Fibroblast of lung (primary cell): ENCODE measurements at regions not wholly inside any gene's neighbourhood (a gene's known extent, or its start where the extent isn't known, plus 50 kb on each side); places are given as distances from the start of the nearest gene placed in this dataset.
"Not testable (repeated sequence)": the region's sequence is repeated elsewhere in the genome, so short reads cannot be mapped to it uniquely, and the experiment has no call there.

ENCODE experiments used
- DNase-seq, 2 donors: peaks; one replicate each; pipeline versions ENCODE4 v3.0.0 to v3.0.0-alpha.2; 2010; ENCODE audit warnings: low read depth in 2 of 2
- H2AFZ ChIP-seq: 2 replicates; pipeline ENCODE4 v1.5.1; 2012; ENCODE audit warnings: low read length, control low read depth, inconsistent platforms
- H3K27ac ChIP-seq: 2 replicates; pipeline ENCODE4 v1.5.1; 2011; ENCODE audit warnings: low read length, control low read depth; ENCODE audit not compliant: insufficient read depth
- H3K27me3 ChIP-seq: 2 replicates; pipeline ENCODE4 v1.5.1; 2011; ENCODE audit warnings: mild to moderate bottlenecking, low read length; ENCODE audit not compliant: control insufficient read depth, insufficient read depth
- H3K36me3 ChIP-seq: 2 replicates; pipeline ENCODE4 v1.5.1; 2011; ENCODE audit warnings: low read length; ENCODE audit not compliant: control insufficient read depth, insufficient read depth
- H3K4me1 ChIP-seq: 2 replicates; pipeline ENCODE4 v1.5.1; 2011; ENCODE audit warnings: low read length; ENCODE audit not compliant: control insufficient read depth, insufficient read depth; ENCODE audit errors: extremely low read depth
- H3K4me2 ChIP-seq: 2 replicates; pipeline ENCODE4 v1.5.1; 2011; ENCODE audit warnings: low read length, control low read depth; ENCODE audit not compliant: insufficient read depth; ENCODE audit errors: extremely low read depth
- H3K4me3 ChIP-seq, 4 experiments: fragments of 200-600 bp in 1 of 4; sonication (generic) in 1 of 4; replicated peaks in 1 of 4; 2 replicates each; pipeline ENCODE4 v1.5.1; 2011 to 2016; ENCODE audit warnings: low read length in 4 of 4, low read depth in 3 of 4, mild to moderate bottlenecking in 3 of 4, control low read depth in 2 of 4, inconsistent platforms in 1 of 4, mixed read lengths in 1 of 4; ENCODE audit not compliant: insufficient read depth in 1 of 4; ENCODE audit errors: control extremely low read depth in 1 of 4
- H3K79me2 ChIP-seq: 2 replicates; pipeline ENCODE4 v1.5.1; 2012; ENCODE audit warnings: mild to moderate bottlenecking, low read length, inconsistent platforms; ENCODE audit not compliant: control insufficient read depth, insufficient read depth
- H3K9ac ChIP-seq: 2 replicates; pipeline ENCODE4 v1.5.1; 2011; ENCODE audit warnings: mild to moderate bottlenecking, low read length, control low read depth; ENCODE audit not compliant: insufficient read depth
- H3K9me3 ChIP-seq: 2 replicates; pipeline ENCODE4 v1.5.1; 2012; ENCODE audit warnings: low read depth, low read length; ENCODE audit not compliant: control insufficient read depth, insufficient read depth
- H4K20me1 ChIP-seq: 2 replicates; pipeline ENCODE4 v1.5.1; 2011; ENCODE audit warnings: low read length; ENCODE audit not compliant: control insufficient read depth, insufficient read depth; ENCODE audit errors: extremely low read depth
- CTCF ChIP-seq, 2 donors: IDR thresholded peaks in 1 of 2; conservative IDR thresholded peaks in 1 of 2; 1 replicate in 1 of 2; 2 replicates in 1 of 2; pipeline ENCODE4 v1.5.1; 2011 to 2012; ENCODE audit warnings: low read length in 2 of 2, control low read depth in 1 of 2, inconsistent platforms in 1 of 2, low read depth in 1 of 2, mild to moderate bottlenecking in 1 of 2
- EZH2 ChIP-seq: IDR thresholded peaks from 2 replicates; pipeline ENCODE4 v1.5.1; 2012; ENCODE audit warnings: low read length, control low read depth, mild to moderate bottlenecking; ENCODE audit errors: missing control alignments

DNA sequence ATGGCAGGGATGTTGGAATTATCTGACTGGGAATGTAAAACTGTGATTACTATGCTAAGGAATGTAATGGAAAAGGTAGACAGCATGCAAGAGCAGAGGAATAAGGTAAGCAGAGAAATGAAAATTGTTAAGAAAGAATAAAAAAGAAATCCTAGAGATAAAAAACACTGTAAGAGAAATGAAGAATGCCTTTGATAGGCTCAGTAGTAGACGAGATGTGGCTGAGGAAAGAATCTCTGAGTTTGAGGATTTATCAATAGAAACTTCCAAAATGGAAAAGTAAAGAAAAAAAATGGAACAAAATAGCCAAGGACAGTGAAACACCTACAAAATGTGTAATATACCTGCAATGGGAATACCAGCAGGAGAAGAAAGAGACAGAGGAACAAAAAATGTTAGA lies 468.5 kb upstream of the PIK3R1 start:
- no peaks in the 10 kb centered on the region for H3K27me3 ChIP-seq
- H3K27ac ChIP-seq: no peak overlapping the region
- H3K9me3 ChIP-seq: no peaks in the 10 kb centered on the region
- no peaks in the 10 kb centered on the region for H4K20me1 ChIP-seq
- DNase-seq: no peak
- no peaks in the 10 kb centered on the region for H3K36me3 ChIP-seq
- no peaks in the 10 kb centered on the region for H3K4me1 ChIP-seq
- no peaks in the 10 kb centered on the region for H3K79me2 ChIP-seq
- no peak overlapping the region for H2AFZ ChIP-seq
- H3K4me3 ChIP-seq: no peak overlapping the region
- no peak for TF ChIP-seq EZH2
- no peak for TF ChIP-seq CTCF (conservative IDR thresholded peaks at IDR 0.05 in 1 of 2, IDR thresholded peaks at IDR 0.05 in 1 of 2; ENCODE audit: low read depth in 1 of 2, low read length in 2 of 2)
- H3K9ac ChIP-seq: no peak overlapping the region
- no peak overlapping the region for H3K4me2 ChIP-seq

DNA sequence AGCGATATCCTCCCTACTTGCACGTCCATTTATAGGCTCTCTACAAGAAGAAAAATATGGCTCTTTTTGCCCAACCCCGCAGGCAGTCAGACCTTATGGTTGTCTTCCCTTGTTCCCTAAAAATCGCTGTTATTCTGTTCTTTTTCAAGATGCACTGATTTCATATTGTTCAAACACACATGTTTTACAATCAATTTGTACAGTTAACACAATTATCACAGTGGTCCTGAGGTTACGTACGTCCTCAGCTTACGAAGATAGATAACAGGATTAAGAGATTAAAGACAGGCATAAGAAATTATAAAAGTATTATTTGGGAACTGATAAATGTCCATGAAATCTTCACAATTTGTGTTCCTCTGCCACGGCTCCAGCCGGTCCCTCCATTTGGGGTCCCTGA lies 468.9 kb upstream of the PIK3R1 start:
- H3K4me3 ChIP-seq, H3K27ac ChIP-seq, H4K20me1 ChIP-seq, H3K4me2 ChIP-seq, H3K4me1 ChIP-seq, H3K36me3 ChIP-seq, H3K9ac ChIP-seq, H3K79me2 ChIP-seq, H3K27me3 ChIP-seq, H3K9me3 ChIP-seq, H2AFZ ChIP-seq, DNase-seq: not testable (repeated sequence)

DNA sequence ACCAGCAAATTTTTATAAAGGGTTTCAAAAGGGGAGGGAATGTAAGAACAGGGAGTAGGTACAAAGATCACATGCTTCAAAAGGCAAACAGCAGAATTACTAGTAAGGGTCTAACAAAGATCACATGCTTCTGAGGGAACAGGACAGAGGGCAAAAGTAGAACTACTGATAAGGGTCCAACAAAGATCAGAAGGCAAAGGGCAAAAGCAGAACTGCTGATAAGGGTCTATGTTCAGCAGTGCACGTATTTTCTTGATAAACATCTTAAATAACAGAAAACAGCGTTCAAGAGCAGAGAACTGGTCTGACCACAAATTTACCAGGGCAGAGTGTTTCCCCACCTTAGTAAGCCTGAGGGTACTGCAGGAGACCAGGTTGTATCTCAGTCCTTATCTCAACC lies 469.5 kb upstream of the PIK3R1 start:
- H3K9me3 ChIP-seq: no peaks in the 10 kb centered on the region
- H3K4me2 ChIP-seq: no peak overlapping the region
- H2AFZ ChIP-seq: no peak overlapping the region
- no peak for TF ChIP-seq CTCF (conservative IDR thresholded peaks at IDR 0.05 in 1 of 2, IDR thresholded peaks at IDR 0.05 in 1 of 2; ENCODE audit: low read depth in 1 of 2, low read length in 2 of 2)
- no peak for TF ChIP-seq EZH2
- no peaks in the 10 kb centered on the region for H4K20me1 ChIP-seq
- H3K9ac ChIP-seq: no peak overlapping the region
- H3K79me2 ChIP-seq: no peaks in the 10 kb centered on the region
- no peaks in the 10 kb centered on the region for H3K4me1 ChIP-seq
- H3K4me3 ChIP-seq: no peak overlapping the region
- no peaks in the 10 kb centered on the region for H3K36me3 ChIP-seq
- no peak overlapping the region for H3K27ac ChIP-seq
- H3K27me3 ChIP-seq: no peaks in the 10 kb centered on the region
- no peak for DNase-seq

GRCh38 chr5:67732921-67733320 lies 482.6 kb upstream of the PIK3R1 start:
- Histone ChIP-seq H3K9ac (no peak overlapping the region), H3K36me3 (no peaks in the 10 kb centered on the region), H4K20me1 (no peaks in the 10 kb centered on the region), H3K79me2 (no peaks in the 10 kb centered on the region), H3K27me3 (no peaks in the 10 kb centered on the region), H3K27ac (no peak overlapping the region), H3K4me3 (no peak overlapping the region), H2AFZ (no peak overlapping the region), H3K4me2 (no peak overlapping the region), H3K9me3 (no peaks in the 10 kb centered on the region), H3K4me1 (no peaks in the 10 kb centered on the region)
- TF ChIP-seq CTCF (conservative IDR thresholded peaks at IDR 0.05 in 1 of 2, IDR thresholded peaks at IDR 0.05 in 1 of 2; ENCODE audit: low read depth in 1 of 2, low read length in 2 of 2): no peak
- no peak for TF ChIP-seq EZH2
- DNase-seq: peak in 1 of 2 donors; percentile 10
